ENCODE measurements at regions not wholly inside any gene's neighbourhood (a gene's known extent, or its start where the extent isn't known, plus 50 kb on each side); places are given as distances from the start of the nearest gene placed in this dataset.
"Not testable (repeated sequence)": the region's sequence is repeated elsewhere in the genome, so short reads cannot be mapped to it uniquely, and the experiment has no call there.

DNA sequence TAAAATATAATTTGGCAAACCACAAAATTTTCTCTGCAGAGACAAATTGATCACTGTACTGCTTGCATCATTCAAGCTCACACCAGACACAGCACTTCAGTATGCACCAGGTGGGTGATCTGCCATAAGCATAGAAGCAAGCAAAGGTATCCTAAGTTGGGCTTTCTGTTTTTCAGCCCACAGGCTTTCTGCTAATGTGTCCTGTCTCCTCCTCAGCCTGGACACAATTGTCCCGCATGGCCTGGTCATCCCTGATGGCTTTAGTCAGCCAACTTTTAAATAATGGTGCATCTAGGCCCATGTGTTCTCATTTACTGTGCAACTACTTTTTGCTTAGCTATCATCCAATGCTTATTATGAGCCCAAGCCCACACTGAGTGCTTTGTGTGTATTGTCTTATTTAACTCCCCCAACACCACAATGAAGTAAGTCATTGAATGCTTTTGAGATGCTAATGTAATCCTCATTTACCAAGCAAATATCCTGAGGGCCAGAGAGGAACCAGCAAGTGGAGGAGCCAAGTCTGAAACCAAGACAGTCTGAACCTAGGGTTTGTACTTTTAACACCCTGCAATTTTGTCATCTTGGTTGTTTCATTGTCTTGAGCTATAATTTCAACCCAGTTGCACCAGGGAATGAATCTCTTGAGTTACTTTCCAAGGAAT, 111.2 kb upstream of the SETBP1 start:
- DNase-seq: no peak

DNA sequence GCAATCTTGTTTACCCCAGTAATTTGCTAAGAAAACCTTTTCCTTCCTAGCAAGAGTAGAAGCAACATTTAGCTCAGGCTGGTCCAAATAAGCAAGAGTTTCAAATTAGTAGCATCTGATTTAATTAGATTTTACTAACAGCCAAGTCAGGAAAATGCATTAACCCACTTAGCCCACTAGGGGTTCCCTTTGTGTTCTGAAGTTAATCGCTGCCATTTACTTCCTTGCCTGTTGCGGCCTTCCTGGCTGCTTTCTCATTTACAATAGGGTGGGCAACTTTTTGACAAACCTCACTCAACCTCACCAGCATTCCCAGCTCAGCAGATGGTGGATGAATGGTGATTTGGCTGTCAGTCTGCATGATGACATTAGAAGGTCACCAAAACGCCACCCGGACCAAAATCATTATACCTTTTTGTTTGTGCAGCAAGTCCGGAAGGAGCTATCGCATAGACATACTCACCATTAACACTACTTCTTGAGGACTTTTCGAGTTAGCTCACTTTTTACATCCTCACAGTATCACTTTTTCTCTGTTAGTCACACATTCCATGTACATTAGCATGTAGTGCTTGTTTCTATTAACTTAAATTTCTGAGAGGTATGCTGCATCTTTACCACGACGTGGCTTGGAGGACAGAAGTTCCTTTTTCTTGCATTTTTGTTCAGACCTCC, 101.5 kb upstream of the SETBP1 start:
- DNase-seq: peak; percentile 55

DNA sequence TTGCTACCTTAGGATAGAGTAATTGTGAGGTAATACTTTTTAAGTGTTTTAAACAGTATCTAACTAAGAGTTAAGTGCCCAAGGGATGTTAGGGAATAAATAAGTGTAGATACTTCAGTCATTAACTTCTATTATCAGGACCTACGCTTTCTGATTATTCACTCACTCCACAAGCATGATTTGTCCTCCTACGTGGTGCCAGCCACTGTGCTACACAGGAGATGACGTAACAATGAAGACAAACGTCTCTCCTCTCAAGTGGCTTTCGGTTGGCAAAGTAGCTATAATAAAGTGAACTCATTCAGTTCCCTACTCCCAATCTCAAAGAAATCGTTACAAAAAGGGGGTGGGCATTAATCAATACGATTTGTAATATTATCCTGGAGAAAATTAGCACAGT, 100.9 kb upstream of the SETBP1 start:
- DNase-seq: no peak

- no peak for DNase-seq
These were observed 100.5 kb upstream of the SETBP1 start for GRCh38 chr18:44580159-44580558.

- DNase-seq: not testable (repeated sequence)
These were observed 99.9 kb upstream of the SETBP1 start for GRCh38 chr18:44580782-44581181.

GRCh38 chr18:44582456-44582855, 98.2 kb upstream of the SETBP1 start:
- no peak for DNase-seq

GRCh38 chr18:44584900-44585299, 95.8 kb upstream of the SETBP1 start:
- DNase-seq: no peak

DNA sequence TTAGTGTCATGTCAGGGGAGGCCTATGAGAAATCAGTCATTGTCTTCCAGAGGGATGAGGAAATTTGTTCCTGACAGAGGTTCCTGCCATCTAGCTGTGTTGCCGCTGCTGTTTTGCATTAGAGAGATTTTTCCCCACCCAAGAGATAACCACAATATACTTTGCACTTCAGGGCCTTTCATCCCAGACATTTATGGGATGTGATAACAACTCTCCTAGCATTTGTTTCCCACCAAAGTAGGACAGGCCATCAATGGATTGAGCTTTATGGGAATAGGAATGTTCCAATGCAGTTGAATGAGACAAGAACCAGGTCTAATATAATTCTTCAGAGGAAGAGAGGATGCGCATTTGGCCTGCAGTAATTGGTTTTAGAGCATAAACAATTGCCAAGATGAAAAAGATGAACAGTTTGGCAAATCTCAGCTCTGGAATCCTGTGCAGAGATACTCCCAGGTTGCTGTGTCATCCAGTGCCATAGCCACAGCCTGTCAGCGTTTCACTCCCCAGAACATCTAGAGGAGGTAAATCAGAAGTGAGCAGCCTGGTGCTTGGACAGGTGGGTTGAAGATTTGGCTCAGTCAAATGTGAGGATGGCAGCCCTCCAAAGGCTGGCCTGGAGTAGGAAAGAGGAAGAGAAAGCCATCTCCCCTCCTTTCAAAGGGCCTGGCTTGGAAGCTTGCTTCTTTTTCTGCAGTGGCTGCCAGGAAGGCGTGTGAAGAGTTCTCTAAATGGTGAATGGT, 93.7 kb upstream of the SETBP1 start:
- no peak for DNase-seq

DNA sequence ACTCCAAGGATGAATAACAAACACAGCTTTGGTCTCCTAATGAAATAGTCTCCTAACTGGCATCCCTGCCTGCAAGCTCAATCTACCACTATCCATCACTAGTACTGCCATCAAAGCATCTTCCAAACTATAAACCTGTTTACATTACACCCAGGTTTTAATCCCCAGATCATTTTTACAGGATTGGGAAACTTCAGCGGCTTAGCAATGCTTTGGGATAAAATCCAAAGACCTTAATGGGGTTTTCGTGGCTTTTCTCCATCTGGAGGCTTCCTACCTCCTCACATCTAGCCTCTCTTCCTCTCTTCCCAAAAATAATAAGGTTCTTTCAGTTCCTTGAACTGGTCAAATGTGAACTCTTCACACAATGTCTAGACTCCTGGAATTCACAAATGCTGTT, 92.2 kb upstream of the SETBP1 start:
- no peak for DNase-seq

GRCh38 chr18:44589693-44590355, 90.9 kb upstream of the SETBP1 start:
- DNase-seq: no peak

- no peak for DNase-seq
These were observed 89.6 kb upstream of the SETBP1 start for GRCh38 chr18:44590956-44591670.

GRCh38 chr18:44592639-44593038, 88.0 kb upstream of the SETBP1 start:
- DNase-seq: no peak

DNA sequence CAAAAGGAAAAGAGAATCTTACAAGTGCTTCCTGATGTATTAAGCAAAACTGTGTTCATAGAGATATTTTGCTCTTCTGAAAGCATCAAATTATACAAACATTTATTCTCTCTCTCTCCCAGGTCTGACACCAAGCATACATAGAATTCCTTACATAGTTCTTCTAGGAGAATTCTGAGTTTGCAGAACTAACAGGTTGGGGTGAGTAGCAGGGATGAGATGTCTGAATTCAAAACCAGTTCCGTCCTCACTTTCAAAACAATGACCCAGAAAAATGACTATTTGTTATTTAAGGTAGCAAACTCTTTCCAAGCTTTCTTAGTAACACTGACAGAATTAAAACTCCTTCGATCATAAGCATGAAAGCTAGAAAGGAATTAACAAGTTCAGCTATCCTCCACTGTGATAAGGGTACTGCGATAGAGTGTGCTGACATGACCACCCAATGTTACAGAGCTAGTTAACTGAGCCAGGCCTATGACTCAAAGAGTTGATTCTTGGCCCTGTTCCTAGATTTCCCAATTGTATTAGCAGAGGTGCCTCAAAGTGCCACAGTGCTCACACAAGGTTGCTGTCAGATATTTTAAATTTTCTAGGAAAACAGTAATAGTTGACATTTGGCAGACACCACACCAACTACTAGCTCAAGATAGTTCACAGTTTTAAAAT, 85.8 kb upstream of the SETBP1 start:
- DNase-seq: no peak

DNA sequence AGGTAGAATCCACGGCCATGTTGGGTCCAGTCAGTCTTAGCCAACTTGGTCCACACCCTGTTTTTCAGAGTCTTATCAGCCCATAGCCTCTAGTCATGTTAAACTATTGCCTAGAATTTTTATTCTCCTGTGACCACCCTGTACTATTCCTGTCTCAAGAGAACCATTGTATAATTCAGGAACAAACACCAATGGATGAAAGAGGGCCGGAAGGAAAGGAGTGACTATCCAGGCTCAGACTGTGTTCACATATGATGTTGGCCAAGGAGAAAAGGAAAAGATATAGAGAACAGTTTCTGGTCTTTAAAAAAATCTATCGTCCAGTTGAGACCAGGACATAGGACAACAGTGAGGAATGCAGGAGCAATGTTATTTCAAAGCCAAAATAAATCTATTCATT, 82.9 kb upstream of the SETBP1 start:
- no peak for DNase-seq

- DNase-seq: no peak
These were observed 82.2 kb upstream of the SETBP1 start for GRCh38 chr18:44598514-44598913.

DNA sequence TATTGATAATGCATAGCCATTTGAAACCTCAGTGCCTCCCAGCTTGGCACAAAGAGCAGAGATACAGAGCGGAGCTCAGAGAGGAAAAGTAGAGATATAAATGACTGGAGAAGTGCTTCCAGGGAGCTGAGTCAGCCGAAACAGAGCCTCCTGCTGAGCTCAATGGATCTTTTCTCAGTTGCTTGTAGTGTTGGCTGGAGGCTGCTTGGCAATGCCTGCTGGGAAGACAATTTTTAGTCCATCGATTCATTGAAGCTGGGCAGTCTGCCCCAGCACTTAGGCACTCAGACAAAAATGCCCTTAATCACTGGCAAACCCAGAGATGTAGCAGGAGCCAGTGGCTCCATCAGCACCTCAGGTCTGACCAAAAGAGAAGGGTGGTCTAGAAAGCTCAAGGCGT, 81.3 kb upstream of the SETBP1 start:
- DNase-seq: no peak

DNA sequence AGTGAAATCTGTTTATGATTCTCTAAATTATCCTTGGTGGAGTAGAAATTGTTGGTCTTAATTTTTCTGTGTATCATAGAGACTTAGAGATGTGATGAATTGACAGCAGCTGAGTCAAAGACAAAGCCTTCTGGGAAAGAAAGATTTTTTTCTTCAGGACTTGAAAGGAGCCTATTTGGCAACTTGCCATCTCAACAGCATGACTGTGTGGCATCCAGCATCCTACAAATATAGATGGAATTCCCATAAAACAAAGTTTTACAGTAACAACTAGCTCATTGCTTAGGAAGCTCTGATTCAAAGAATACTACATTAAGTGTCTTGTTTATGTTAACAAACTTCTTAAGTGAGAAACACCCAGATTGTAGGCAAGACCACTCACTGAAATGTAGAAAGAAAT, 79.2 kb upstream of the SETBP1 start:
- DNase-seq: no peak

GRCh38 chr18:44602380-44602779, 78.3 kb upstream of the SETBP1 start:
- no peak for DNase-seq

GRCh38 chr18:44602845-44603244, 77.8 kb upstream of the SETBP1 start:
- no peak for DNase-seq

DNA sequence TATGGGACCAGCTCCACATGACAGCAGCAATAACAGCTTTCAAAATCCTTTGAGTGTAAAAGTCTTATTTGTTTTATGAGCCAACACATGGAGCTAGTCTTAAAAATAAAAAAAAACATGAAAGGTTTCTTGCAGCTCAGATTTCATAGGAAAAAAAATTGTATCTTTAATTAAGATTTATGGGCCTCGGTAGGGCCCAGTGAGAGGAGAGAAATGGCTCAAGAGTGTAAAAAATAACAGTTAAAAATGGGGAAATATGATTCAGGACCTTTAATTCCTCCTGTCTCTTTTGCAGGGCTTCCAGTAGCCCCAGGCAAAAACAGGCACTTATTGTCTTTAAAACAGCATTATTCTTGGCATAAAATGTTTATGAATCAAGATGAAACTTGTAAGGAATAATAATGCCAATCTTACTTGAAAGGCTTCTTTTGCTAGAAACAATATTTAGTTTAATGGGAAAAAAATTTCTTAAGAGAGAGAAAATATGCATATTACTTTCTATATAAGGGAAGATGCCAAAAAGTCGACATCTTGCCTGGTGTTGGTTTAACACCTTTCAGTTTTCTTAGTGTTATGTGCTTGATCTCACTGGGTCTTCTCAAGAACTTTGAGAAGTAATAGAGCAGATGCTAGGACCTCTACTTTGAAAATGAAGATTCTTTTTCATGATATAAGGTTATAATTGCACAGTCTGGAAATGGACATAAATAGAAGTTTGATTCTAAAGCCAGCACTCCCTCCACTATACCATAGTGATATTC, 71.3 kb upstream of the SETBP1 start:
- no peak for DNase-seq

GRCh38 chr18:44620812-44621211, 59.9 kb upstream of the SETBP1 start:
- no peak for DNase-seq

- no peak for DNase-seq
These were observed 56.6 kb upstream of the SETBP1 start for GRCh38 chr18:44624052-44624451.
